Thoracic aorta (tissue), 2 donors: ENCODE measurements at regions not wholly inside any gene's neighbourhood (a gene's known extent, or its start where the extent isn't known, plus 50 kb on each side); places are given as distances from the start of the nearest gene placed in this dataset.

ENCODE experiments used
- ATAC-seq: fragments of 150-250 bp; one replicate; pipeline ENCODE4 v1.8.0; 2017; ENCODE audit warnings: low read depth; ENCODE audit not compliant: insufficient number of reproducible peaks, low FRiP score
- DNase-seq: peaks from one replicate; pipeline ENCODE4 v3.0.0-alpha.2; 2020; ENCODE audit warnings: low spot score
- H3K27ac ChIP-seq, 2 donors: fragments of 200-600 bp; sonication (generic); 1 replicate in 1 of 2; 2 replicates in 1 of 2; pipeline ENCODE4 v1.5.1; 2016; ENCODE audit warnings: mild to moderate bottlenecking in 2 of 2, moderate library complexity in 2 of 2
- H3K27me3 ChIP-seq: fragments of 200-600 bp; sonication (generic); replicated peaks from 2 replicates; pipeline ENCODE4 v1.6.0; 2016; ENCODE audit warnings: mild to moderate bottlenecking; ENCODE audit not compliant: insufficient read depth
- H3K36me3 ChIP-seq: fragments of 200-600 bp; sonication (generic); one replicate; pipeline ENCODE4 v1.5.1; 2016
- H3K4me1 ChIP-seq, 2 donors: fragments of 200-600 bp; sonication (generic); 1 replicate in 1 of 2; 2 replicates in 1 of 2; pipeline versions ENCODE4 v1.5.1 to v1.6.0; 2016; ENCODE audit warnings: low read depth in 2 of 2, mild to moderate bottlenecking in 1 of 2; ENCODE audit not compliant: control insufficient read depth in 1 of 2
- H3K4me3 ChIP-seq: fragments of 200-600 bp; sonication (generic); 2 replicates; pipeline ENCODE4 v1.5.1; 2016; ENCODE audit warnings: mild to moderate bottlenecking
- H3K9me3 ChIP-seq: fragments of 200-600 bp; sonication (generic); 2 replicates; pipeline ENCODE4 v1.5.1; 2016
- CTCF ChIP-seq: fragments of 200-600 bp; sonication (generic); IDR thresholded peaks from one replicate; pipeline ENCODE4 v1.5.1; 2019; ENCODE audit warnings: antibody characterized with exemption

GRCh38 chr13:34230271-34230670 is 412.3 kb downstream of the RFC3 start:
- Histone ChIP-seq H3K4me1 (no peaks in the 10 kb centered on the region), H3K9me3 (peaks cover 4% of the 10 kb centered on the region), H3K27ac (no peak overlapping the region), H3K36me3 (no peaks in the 10 kb centered on the region), H3K27me3 (no peaks in the 10 kb centered on the region), H3K4me3 (no peak overlapping the region)
- DNase-seq (no peak), ATAC-seq (no peak)
- no peak for TF ChIP-seq CTCF

- Histone ChIP-seq H3K36me3 (no peaks in the 10 kb centered on the region), H3K9me3 (no peaks in the 10 kb centered on the region), H3K27ac (no peak overlapping the region), H3K4me1 (no peaks in the 10 kb centered on the region), H3K27me3 (no peaks in the 10 kb centered on the region), H3K4me3 (no peak overlapping the region)
- no peak for TF ChIP-seq CTCF
- DNase-seq (no peak), ATAC-seq (no peak)
Observed at GRCh38 chr13:34241332-34241731, 423.4 kb downstream of the RFC3 start.

GRCh38 chr13:34243403-34243802 is 425.5 kb downstream of the RFC3 start:
- DNase-seq (no peak), ATAC-seq (no peak)
- TF ChIP-seq CTCF = no peak
- Histone ChIP-seq H3K36me3 (no peaks in the 10 kb centered on the region), H3K4me1 (peaks cover 0 to 6% of the 10 kb centered on the region in 2 donors), H3K27me3 (no peaks in the 10 kb centered on the region), H3K9me3 (no peaks in the 10 kb centered on the region), H3K4me3 (no peak overlapping the region), H3K27ac (no peak overlapping the region)

GRCh38 chr13:34246511-34246910 is 428.6 kb downstream of the RFC3 start:
- no peaks in the 10 kb centered on the region for H3K9me3 ChIP-seq
- no peaks in the 10 kb centered on the region for H3K27me3 ChIP-seq
- no peak for TF ChIP-seq CTCF
- H3K27ac ChIP-seq = no peak overlapping the region
- peaks cover 0 to 6% of the 10 kb centered on the region in 2 donors for H3K4me1 ChIP-seq
- ATAC-seq (no peak), DNase-seq (no peak)
- H3K36me3 ChIP-seq = no peaks in the 10 kb centered on the region
- H3K4me3 ChIP-seq = no peak overlapping the region

GRCh38 chr13:34247596-34247995 is 429.6 kb downstream of the RFC3 start:
- Histone ChIP-seq H3K9me3 (no peaks in the 10 kb centered on the region), H3K27ac (no peak overlapping the region), H3K27me3 (no peaks in the 10 kb centered on the region), H3K36me3 (no peaks in the 10 kb centered on the region), H3K4me1 (peaks cover 0 to 6% of the 10 kb centered on the region in 2 donors), H3K4me3 (no peak overlapping the region)
- ATAC-seq (no peak), DNase-seq (no peak)
- no peak for TF ChIP-seq CTCF
